ENCODE measurements at regions not wholly inside any gene's neighbourhood (a gene's known extent, or its start where the extent isn't known, plus 50 kb on each side); places are given as distances from the start of the nearest gene placed in this dataset.

GRCh38 chr4:17165286-17165685 is 266.8 kb upstream of the LDB2 start:
- TF ChIP-seq EP300 (IDR thresholded peaks at IDR 0.05; ENCODE audit: low read depth): no peak
- TF ChIP-seq CTCF (IDR thresholded peaks at IDR 0.05): no peak
